DND-41 (cell line): ENCODE measurements at regions not wholly inside any gene's neighbourhood (a gene's known extent, or its start where the extent isn't known, plus 50 kb on each side); places are given as distances from the start of the nearest gene placed in this dataset.

Experiments used
- ATAC-seq: fragments of 200-7000 bp; cut with Tn5 transposase; 3 replicates; pipeline ENCODE4 v1.9.1; 2021; ENCODE audit warnings: low read depth; ENCODE audit not compliant: insufficient read depth
- DNase-seq: peaks from one replicate; pipeline ENCODE4 v3.0.0-alpha.2; 2020
- H2AFZ ChIP-seq: 2 replicates; pipeline ENCODE4 v1.6.0; 2012; ENCODE audit warnings: low read depth, low read length
- H3K27ac ChIP-seq: 2 replicates; pipeline ENCODE4 v1.5.1; 2012; ENCODE audit warnings: low read length, inconsistent platforms
- H3K27me3 ChIP-seq: fragments of 200-600 bp; sonication (generic); 2 replicates; pipeline ENCODE4 v1.6.0; 2012; ENCODE audit warnings: low read length, mild to moderate bottlenecking, inconsistent platforms; ENCODE audit not compliant: insufficient read depth, poor library complexity
- H3K36me3 ChIP-seq: 2 replicates; pipeline ENCODE4 v1.5.1; 2012; ENCODE audit warnings: low read length, inconsistent platforms; ENCODE audit not compliant: insufficient read depth
- H3K4me1 ChIP-seq: 2 replicates; pipeline ENCODE4 v1.5.1; 2012; ENCODE audit warnings: mild to moderate bottlenecking, low read length; ENCODE audit not compliant: insufficient read depth
- H3K4me2 ChIP-seq: 2 replicates; pipeline ENCODE4 v1.6.0; 2012; ENCODE audit warnings: mild to moderate bottlenecking, moderate library complexity, low read length, inconsistent platforms; ENCODE audit not compliant: insufficient read depth
- H3K4me3 ChIP-seq, 2 experiments: fragments of 200-600 bp in 1 of 2; shearing (Covaris generic) in 1 of 2; 2 replicates each; pipeline ENCODE4 v1.5.1; 2012 to 2016; ENCODE audit warnings: inconsistent platforms in 2 of 2, low read length in 2 of 2, mild to moderate bottlenecking in 2 of 2, low read depth in 1 of 2, moderate library complexity in 1 of 2
- H3K79me2 ChIP-seq: 2 replicates; pipeline ENCODE4 v1.6.0; 2012; ENCODE audit warnings: low read length, inconsistent platforms; ENCODE audit not compliant: insufficient read depth
- H3K9ac ChIP-seq: 2 replicates; pipeline ENCODE4 v1.6.0; 2012; ENCODE audit warnings: low read depth, mild to moderate bottlenecking, inconsistent platforms, low read length, moderate library complexity
- H3K9me3 ChIP-seq: 2 replicates; pipeline ENCODE4 v1.5.1; 2012; ENCODE audit warnings: low read length, moderate library complexity, mild to moderate bottlenecking, inconsistent platforms; ENCODE audit not compliant: insufficient read depth, severe bottlenecking
- H4K20me1 ChIP-seq: 2 replicates; pipeline ENCODE4 v1.6.0; 2012; ENCODE audit warnings: low read length; ENCODE audit not compliant: insufficient read depth
- CTCF ChIP-seq: IDR thresholded peaks from 2 replicates; pipeline ENCODE4 v1.5.1; 2012; ENCODE audit warnings: borderline replicate concordance, low read length, moderate library complexity, mild to moderate bottlenecking; ENCODE audit not compliant: poor library complexity, severe bottlenecking; ENCODE audit errors: extremely low read depth
- EZH2 ChIP-seq: IDR thresholded peaks from 3 replicates; pipeline ENCODE4 v1.6.1; 2012; ENCODE audit warnings: borderline replicate concordance, low read depth, mild to moderate bottlenecking, moderate library complexity, low read length, inconsistent platforms; ENCODE audit not compliant: severe bottlenecking

DNA sequence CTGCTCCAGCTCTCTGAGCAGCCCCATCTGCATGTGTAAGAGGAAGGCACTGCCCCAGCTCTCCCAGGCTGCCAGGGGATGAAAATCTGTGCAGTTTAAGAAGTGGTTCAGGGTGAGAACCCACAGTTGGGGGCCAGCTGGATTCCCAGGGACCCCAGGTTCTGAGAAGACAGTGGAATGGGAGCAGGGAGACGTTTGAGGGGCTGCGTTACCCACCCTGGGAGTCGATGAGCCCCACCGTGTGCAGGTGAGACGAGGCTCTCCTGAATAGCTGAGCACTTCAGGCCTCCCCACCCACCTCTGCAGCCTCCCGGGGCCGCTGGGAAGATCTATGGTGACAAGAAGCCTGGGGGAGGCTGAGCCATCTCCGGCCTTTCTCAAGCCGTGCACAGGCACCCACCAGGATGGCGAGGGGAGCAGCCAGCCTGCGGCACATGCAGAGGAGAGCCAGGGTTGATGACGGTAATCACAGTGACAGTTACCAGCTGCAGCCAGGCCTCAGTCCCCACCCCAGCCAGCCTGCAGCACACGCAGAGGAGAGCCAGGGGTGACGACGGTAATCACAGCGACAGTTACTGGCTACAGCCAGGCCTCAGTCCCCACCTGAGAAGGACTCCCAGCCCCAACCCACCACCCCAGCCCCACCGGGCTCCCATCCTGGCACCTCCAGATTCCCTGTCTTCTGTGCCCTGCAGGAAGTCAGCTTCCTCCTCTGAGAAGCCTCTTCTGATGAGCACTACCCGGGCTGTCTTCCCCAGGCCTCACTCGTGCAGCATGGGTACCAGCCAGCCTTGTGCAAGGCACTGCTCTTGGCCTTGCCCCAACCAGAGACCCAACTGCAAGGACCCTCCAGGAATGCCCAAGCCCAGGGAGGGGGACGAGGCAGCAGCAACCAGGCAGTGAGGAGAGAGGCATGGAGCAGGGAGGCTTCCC lies 150.8 kb upstream of the PPP1R26 start:
- ATAC-seq, result no peak
- H3K4me3 ChIP-seq, result no peak overlapping the region
- no peaks in the 10 kb centered on the region for H3K79me2 ChIP-seq
- H3K4me1 ChIP-seq, result no peaks in the 10 kb centered on the region
- no peak overlapping the region for H3K4me2 ChIP-seq
- H2AFZ ChIP-seq, result no peak overlapping the region
- no peak for DNase-seq
- no peak overlapping the region for H3K9ac ChIP-seq
- H3K9me3 ChIP-seq, result no peaks in the 10 kb centered on the region
- H3K27me3 ChIP-seq, result no peaks in the 10 kb centered on the region
- no peak overlapping the region for H3K27ac ChIP-seq
- TF ChIP-seq CTCF (no peak), EZH2 (no peak)
- no peaks in the 10 kb centered on the region for H3K36me3 ChIP-seq
- H4K20me1 ChIP-seq, result no peaks in the 10 kb centered on the region

DNA sequence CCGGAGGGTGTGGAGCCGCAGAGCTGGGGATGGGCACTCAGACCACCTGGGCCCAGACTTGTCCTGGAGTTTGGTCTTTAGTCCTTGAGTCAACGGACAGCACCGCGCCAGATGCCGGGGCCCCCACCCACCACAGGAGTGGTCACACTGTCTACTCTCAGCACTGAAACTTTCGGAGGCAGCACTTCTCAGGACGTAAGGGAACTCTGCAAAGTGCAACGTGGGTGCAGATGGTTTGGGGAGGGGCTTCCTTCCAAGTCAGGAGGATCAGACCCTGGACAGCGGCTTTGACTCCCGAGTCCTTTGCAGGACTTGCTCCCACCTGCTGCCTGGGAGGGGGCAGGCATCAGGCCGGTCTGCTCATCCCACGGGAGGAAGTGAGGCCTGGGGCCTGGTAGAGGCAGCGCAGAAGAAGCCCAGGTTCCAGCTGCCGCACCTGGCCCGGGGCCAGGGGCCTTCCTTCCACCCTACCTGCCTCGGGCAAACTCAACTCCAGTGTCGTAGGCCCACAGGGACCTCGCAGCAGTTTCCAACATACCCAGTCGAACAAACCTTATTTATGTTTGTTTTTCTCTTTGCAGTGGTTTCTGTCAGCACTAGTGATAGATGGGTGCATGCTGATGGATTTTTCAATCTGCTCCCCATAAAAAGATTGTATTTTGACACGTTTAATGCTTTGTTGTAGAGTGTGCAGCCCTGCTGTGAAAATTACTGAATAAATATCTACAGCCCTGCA lies 149.8 kb upstream of the PPP1R26 start:
- Histone ChIP-seq H3K4me2 (no peak overlapping the region), H3K36me3 (no peaks in the 10 kb centered on the region), H3K9me3 (no peaks in the 10 kb centered on the region), H3K79me2 (no peaks in the 10 kb centered on the region), H3K4me3 (no peak overlapping the region), H4K20me1 (no peaks in the 10 kb centered on the region), H3K4me1 (no peaks in the 10 kb centered on the region), H3K27ac (no peak overlapping the region), H3K9ac (no peak overlapping the region), H2AFZ (no peak overlapping the region), H3K27me3 (no peaks in the 10 kb centered on the region)
- no peak for TF ChIP-seq EZH2
- no peak for TF ChIP-seq CTCF
- DNase-seq, result no peak
- no peak for ATAC-seq

- H2AFZ ChIP-seq, result no peak overlapping the region
- no peak for TF ChIP-seq CTCF
- no peak for TF ChIP-seq EZH2
- no peak overlapping the region for H3K27ac ChIP-seq
- H3K4me2 ChIP-seq, result no peak overlapping the region
- no peaks in the 10 kb centered on the region for H3K27me3 ChIP-seq
- no peak overlapping the region for H3K9ac ChIP-seq
- no peaks in the 10 kb centered on the region for H3K36me3 ChIP-seq
- no peak for ATAC-seq
- no peaks in the 10 kb centered on the region for H4K20me1 ChIP-seq
- H3K79me2 ChIP-seq, result no peaks in the 10 kb centered on the region
- H3K9me3 ChIP-seq, result no peaks in the 10 kb centered on the region
- DNase-seq, result no peak
- no peak overlapping the region for H3K4me3 ChIP-seq
- H3K4me1 ChIP-seq, result no peaks in the 10 kb centered on the region
Measured at GRCh38 chr9:135330307-135330631, 149.3 kb upstream of the PPP1R26 start.
